Bone marrow (tissue), 2 donors: ENCODE measurements at regions not wholly inside any gene's neighbourhood (a gene's known extent, or its start where the extent isn't known, plus 50 kb on each side); places are given as distances from the start of the nearest gene placed in this dataset.
"Not testable (repeated sequence)": the region's sequence is repeated elsewhere in the genome, so short reads cannot be mapped to it uniquely, and the experiment has no call there.

Source experiments
- DNase-seq, 2 donors: peaks; one replicate each; lab custom pipeline; 2025; lab: John Stamatoyannopoulos, UW

DNA sequence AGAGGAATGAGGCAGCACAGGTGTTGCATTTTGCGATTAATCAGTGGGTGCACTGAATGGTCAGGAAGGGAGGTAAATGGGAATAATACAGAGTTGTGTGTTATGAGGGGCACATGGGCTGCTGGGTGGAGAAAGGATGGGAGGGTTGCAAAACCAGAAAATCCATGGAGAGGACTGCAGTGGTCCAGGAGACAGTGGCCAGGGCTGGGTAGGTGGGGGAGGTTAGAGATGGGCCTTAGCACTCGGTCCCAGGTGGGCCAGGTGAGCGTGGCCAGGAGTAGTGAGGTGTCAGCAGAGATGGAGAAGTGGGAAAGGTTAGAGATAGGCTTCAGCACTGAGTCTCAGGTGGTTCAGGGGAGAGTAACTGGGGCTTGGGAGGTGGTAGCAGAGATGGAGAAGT lies 399.1 kb upstream of the LARGE1 start:
- DNase-seq = no peak

DNA sequence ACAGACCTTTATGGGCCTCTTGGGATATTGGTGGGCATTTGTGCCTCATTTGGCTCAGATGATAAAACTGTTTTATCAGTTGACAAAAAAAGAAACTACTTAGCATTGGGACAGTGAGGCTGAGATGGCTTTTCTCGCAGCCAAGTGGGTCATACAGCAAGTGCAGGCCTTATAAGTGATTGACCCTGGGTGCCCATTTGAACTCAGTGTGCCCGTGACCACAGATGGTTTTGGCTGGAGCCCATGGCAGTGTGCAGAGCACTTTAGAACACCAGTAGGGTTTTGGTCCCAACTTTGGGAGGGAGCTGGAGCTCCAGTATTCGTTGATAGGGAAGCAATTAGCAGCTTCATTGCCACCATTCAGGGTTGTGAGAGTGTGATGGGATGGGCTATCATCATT lies 404.5 kb upstream of the LARGE1 start:
- no peak for DNase-seq

DNA sequence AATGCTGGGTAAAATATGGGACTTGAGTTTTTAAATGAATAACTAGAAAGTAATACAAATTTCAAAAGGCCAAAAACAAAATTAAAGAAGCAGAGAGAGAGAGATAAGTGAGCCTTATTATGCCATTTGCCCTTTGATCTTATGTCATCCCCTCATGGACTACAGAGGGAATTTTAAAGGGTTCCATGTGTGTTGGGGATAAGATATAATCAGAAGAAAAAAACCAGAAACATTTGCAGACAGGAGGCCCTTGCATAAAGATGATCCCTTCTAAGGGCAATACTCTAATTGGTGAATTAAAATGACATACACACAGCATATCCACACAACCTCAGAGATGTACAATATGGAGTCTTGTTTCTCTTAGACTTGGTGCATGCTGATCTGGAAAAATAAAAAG lies 406.6 kb upstream of the LARGE1 start:
- no peak for DNase-seq

DNA sequence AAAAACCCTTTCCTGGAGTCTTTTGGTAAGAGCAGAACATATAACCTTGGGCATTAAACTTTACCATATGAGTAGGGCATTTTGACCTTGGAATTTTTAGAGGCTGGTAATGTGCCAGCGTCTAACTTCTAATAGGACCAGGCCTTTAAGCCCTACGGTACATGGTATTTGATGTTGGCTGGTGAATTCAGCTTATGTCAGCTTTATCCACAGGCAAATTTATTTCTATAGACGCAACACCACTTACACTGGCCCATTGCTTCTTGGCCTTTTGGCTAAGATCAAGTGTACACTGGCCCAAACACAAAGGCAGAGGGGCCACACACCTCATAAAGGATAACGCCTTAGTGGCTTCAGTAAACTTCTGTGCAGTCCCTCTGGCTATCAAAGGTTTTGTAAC lies 410.2 kb upstream of the LARGE1 start:
- no peak for DNase-seq

DNA sequence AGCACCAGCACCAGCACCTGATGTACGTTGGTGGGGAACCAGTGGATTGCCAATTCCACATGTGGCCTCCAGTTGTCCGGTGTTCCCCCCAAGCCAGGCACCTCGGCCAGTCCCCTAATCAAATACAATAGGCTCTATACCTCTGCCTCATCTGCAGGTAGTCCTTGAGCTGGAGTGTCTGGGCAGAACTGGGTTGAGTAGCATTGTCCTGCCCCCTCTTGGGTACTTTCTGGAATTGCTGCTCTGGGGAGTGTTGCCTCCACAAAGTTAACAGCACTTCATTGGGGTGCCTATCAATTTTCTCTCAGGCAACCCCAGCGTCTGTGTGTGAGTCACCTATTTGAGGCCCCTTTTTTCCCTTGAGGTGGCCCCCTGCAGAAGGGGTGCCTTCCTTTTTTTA lies 413.0 kb upstream of the LARGE1 start:
- no peak for DNase-seq

DNA sequence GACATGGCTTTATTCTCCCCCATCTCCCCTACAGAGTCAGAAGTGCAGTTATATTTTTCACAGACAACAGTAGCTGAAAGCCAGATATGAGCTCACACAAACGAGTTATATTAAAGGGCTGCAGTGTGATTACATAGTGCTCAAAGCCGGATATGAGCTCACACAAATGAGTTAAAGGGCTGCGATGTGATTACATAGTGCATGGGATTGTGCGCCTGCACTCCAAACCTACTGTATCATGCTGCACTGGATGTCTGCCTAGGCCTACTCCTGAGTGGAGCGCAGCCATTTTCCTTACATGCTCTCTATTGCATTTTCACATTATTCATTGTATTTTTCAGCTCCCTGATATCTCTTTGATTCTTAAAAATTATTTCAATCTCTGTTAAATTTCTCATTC lies 414.6 kb upstream of the LARGE1 start:
- DNase-seq = no peak

DNA sequence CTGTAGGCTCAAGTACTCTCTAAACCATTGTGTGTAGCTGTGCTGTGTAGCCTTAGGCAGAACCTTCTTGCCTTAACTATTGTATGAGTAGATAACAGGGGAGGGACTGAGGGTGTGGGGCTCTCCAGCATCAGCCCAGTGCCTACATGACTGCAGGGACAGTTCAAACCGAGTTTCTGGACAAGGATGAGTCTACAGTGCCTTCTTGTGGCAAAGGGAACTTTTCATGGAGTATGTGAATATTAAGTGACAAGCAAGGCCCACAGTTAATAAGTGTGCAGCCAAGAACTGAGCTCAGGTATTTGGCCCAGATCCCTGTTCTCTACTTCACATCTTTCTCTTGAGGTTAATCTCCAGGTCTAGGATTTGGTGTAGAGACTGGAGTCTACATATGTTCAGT lies 424.4 kb upstream of the LARGE1 start:
- DNase-seq = no peak

DNA sequence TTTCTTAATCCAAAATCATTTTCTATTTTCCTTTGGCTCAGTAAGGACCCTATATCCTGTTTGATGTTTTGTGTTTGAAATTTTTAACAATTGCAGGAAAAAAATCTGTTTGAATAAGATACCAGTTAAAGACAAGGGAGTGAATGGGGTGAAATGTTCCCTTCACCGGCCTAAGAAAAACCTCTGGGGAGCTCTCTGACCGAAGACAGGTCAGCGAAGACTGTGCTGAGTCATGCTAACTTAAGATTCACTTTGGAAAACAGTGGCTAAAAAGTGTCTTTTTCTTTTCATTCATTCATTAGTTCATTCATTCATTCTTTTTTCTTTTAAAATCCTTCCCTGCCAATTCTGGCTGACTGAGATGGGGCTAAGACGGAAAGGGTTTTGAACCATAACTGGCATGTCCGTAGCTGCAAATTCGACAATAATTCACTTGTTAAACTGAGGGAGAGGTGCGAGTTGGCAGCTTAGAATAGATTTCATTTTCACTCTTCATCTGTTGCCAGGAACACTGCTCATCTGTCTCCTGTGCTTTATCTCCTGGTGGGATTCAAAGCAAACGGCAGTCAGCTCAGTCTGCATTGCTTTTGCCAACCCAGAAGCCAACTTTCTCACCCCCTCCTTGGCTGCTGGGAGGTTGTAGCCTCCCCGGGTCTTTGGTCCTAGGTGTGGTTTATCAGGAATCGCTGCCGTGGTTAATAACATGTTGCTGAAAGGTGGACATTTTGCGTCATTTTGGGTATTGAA lies 434.0 kb upstream of the LARGE1 start:
- DNase-seq = no peak

DNA sequence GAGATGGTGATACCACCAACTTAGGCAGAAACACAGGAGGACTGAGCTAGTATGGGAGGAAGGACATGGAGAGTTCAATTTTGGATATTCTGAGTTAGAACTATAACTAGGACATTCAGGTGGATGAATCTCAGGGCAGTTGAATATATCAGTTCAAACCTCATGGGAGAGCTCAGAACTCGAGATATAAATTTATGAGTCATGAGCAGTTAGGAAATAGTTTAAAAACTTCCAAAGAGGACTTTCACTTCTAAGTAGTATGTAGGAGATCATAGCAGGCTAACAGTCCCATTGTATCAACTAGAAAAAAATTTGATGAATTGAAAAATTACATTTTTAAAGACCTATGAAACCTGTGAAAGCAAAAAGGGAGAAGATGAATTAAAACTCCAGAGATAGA lies 436.2 kb upstream of the LARGE1 start:
- no peak for DNase-seq

DNA sequence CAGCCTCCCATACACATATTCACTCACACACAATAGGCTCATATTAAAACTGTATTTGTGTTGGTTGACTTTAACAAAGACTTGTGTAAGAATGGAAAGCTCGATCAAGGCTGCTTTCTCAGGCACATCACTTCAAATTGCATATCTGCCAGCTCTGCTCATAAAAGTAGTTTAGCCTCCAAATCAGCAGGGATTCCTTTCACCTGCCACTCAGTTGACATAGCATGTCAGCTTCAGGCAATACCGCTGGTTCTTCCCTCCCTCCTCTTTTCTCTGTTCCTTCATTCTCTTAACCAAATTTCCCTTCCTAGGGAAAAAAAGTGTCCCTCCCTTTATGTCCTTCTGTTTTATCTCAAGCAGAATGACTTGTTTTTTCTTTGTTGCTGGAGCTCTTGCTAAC lies 450.4 kb upstream of the LARGE1 start:
- no peak for DNase-seq

DNA sequence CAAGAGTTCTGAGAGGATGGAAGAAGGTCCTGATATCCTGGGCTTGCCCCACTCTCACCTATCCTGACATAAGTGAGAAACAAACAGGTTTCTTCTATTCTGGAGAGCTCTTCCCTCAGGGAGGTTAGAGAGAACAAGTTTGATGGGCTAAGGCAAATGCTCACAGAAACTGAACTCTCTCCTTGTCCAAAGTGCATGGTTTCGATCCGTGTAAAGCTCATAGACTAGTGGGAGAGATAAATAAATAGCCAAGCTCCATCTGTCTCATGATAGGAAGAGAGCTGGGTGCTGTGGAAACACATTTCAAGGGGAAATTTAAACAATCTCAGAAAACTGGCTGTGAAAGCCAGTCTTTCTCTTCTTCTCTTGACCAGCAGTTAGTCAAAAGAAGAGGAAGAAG lies 459.5 kb upstream of the LARGE1 start:
- DNase-seq = no peak

DNA sequence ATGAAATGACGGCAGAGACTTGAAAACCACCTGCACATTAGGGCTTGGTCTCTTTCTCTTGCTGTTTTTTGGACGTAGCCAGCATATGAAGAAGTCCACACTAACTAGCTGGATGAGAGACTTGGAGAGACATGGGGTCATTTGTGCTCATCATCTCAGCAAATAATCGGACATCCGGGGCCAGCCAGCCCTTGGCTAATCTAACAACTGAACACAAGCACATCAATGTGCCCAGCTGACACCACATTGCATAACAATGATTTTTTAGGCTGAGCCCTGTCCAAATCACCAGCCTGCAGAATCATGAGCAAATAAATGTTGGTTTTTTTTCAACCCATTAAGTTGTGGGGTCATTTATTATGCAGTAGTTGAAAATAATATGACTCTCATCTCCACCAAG lies 460.3 kb upstream of the LARGE1 start:
- DNase-seq = no peak

DNA sequence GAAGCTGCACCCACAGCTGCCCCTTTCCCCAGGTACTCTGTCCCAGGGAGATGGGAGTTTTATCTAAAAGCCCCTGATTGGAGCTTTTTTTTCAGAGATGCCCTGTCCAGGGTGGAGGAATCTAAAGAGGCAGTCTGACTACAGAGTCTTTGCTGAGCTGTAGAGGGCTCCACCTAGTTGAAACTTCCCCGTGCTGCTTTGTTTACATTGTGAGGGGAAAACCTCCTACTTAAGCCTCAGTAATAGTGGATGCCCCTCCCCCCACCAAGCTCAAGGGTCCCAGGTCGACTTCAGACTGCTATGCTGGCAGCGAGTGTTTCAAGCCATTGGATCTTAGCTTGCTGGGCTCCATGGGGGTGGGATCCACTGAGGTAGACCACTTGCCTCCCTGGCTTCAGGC lies 470.1 kb upstream of the LARGE1 start:
- no peak for DNase-seq

DNA sequence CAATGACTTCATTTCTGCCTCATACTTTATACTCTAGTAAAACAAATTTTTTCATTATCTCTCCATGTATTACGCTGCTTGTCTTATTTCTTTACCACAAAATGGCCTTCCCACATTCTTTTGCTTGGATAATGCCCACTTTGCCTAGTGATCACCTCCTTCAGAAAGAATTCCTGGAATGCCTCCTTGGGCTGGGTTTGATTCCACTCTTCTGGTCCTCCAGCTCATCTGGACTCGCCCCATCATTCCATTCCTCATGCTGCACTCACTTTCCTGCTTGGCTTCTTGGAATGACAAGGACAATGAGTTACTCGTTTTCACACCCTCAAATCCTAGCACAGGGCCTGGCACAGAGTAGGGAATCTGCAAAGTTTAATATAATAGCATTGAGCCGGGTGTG lies 475.1 kb upstream of the LARGE1 start:
- DNase-seq = no peak

DNA sequence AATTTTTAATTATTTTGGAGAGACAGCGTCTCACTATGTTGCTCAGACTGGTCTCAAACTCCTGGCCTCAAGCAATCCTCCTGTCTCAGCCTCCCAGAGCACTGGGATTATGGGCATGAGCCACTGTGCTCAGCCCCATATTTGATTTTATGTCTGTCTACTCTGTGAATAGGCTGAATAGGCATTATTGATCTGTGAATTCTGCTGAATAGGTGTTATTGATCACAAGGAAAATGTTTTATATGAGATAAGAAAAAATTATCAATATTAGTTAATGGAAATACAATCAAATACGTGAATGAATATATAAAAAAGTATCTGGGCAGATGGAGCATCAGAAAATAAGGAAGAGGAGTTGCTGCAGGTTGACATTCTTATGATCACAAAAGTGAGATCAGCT lies 483.4 kb upstream of the LARGE1 start:
- no peak for DNase-seq

DNA sequence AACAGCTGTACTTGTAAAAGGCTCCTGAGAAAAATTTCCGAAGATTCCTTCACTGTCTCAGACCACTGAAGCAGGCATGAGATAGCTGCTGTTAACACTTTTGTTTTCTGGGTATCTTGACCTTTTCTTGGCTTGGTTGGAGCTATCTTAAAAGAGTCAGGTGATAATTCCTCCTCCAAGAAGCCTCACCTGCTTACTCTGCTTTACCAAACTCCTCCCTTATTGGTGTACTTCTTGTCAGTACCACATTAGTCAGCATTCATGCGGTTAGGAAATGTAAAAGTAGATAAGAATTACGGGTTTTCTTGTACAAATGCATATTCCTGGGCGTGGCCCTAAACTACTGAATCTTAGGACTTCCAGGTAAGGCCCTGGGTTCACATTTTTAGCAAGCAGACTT lies 489.8 kb upstream of the LARGE1 start:
- no peak for DNase-seq

DNA sequence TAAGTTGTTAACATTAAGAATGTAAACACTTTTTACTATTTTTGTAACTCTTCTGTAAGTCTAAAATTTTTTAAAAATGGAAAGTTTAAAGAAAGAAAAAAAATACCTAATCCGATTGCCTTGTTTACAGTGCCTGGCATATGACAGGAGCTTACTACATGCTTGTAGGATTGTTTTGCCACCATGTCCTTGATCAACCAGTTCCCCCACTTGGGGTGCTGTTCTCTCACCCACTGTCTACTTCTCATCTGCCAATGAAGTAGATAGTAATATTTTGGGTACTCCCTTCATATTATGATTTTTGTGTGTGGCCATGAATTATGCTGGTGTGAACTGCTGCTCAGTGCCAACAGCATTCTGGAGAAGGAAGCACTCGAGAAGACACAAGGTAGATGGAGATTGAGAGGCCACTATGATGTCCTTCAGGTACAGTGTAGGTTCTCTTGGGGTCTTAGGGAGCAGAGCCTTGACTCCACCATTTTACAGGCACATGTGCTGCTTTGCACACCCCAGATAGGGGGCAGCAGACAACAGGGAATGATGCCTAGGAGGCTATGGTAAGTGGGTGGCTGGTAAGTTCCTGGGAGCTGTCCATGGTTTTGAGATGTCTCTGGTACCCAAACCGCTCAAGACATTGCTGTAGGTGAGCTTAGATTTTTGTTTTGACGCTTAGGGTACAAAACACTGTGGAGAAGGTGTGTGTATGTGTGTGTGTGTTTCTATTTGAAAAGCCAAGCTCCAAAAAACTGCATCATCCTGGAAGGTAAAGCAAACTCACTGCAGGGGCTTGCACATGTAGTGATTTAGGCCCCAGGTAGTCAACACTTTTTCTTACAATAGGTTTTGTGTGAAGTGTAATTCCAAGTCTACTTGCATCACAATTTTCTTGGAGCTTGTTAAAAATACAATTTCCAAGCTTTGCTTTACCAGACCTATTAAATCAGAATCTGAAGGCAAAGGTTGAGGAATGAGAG lies 494.5 kb upstream of the LARGE1 start:
- DNase-seq = peak in 1 of 2 donors; percentile 6

DNA sequence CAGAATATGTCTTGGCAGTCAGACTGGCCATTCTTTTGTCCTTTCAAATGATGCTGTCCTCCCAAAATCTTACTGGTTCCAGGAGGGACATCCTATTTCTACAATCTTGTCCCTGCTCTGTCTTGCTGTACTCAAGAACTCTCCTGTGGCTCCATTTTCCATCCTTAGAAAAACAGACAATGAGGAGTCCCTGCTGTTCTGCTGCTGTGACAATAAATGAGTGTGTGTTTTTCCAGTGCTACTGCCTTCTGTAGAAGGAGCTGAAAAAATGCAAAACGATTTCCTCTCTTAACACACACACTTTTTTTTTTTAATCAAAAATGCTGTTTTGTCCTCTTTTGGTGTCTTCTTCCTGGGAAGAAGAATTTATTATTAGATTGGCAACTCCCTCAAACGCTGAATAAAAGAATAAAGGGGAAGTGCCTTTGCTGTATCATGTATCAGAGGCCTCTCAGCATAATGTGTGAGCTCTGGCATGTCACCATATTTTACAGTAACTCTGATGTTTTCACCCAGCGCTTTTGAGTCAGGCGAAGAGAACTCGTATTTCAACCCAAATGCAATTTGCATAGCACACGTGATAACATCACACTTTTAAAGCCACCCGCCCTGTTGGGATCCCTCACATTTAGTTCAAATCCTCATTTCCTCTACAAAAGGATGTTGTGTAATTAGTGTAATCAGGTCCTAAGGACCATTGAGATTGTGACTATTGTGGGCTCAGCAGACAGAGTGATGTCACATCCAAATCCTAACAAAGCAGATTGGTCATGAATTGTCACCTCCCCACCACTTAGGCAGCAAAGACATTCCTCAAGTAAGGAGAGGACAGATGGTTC lies 496.0 kb upstream of the LARGE1 start:
- DNase-seq = no peak

DNA sequence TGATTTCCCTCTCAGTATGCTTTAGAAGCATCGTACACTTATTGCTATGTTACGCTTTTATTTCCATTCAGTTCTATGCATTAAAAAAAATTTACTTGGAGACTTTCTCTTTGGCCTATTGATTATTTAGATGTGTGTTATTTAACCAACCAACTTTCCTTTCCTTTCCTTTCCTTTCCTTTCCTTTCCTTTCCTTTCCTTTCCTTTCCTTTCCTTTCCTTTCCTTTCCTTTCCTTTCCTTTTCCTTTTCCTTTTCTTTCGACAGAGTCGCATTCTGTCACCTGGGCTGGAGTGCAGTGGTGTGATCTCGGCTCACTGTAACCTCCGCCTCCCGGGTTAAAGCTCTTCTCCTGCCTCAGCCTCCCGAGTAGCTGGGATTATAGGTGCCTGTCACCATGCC lies 502.7 kb upstream of the LARGE1 start:
- not testable (repeated sequence) for DNase-seq

DNA sequence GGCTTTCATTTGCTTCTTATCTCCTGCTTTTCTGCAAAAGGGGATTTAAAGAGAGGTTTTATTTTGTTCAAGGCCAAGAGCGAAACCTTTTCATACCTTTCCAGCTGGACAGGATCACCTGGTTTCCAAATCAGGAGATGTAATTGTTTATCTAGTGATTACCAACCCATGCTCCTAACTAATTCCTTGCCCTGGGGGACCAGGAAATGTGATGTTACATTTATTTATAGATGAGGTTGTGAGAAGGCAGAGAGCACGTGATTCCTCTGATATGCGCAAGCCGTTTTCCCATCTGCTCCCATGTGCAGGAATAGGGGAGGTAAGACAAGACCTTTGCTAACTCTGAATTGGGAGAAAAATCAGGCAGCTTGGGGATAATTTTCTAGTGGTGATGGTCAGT lies 507.2 kb upstream of the LARGE1 start:
- DNase-seq = no peak

DNA sequence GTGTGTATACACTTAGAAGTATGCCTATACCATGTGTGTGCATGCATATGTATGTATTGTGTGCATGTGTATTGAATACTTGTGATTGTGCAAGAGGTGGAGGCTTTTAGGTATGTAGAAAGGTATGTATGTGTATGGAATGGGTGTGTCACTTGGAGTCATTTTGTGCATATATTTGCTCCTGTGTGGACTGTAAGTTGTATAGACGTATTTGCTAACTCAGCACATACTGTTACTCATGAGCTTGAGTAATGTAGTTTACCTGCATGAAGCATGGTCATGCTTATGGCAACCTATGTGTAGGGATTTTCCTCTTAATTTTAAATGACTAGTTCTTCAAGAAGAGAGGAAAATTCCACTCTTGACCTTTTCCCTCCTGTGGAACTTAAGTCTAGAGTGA lies 507.6 kb upstream of the LARGE1 start:
- no peak for DNase-seq

DNA sequence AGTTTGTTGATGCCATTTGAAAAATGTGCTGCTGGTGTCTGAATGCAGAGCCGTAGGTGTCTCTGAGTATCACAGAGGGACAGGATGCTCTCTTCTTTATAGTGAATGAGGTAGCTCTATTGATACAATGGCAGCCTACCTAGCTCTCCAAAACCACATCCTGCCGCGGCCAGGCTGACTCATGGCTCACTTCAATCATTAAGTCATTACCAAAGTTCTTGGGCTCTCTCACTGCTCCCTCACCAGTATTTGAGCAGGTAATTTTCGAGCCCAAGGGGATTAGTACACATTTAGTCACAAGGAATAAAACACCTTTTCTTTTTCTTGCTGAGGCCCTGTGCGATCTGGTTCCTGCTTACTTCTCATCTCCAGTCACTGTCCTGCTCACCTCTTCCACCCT lies 509.0 kb upstream of the LARGE1 start:
- DNase-seq = no peak

DNA sequence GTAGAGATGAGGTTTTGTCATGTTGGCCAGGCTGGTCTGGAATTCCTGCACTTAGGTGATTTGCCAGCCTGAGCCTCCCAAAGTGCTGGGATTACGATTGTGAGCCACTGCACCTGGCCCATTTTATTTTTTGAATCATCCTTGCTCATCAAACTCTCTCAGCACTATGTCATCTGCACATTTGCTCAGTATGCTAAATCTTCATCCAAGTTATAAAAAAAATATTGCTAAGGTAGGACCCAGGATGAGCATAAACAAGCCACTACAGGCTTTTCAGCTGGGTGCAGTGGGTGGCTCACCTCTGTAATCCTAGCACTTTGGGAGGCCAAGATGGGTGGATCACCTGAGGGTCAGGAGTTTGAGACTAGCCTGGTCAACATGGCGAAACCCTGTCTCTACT lies 510.1 kb upstream of the LARGE1 start:
- DNase-seq = no peak
